HG03280 (cell line): ENCODE measurements at regions not wholly inside any gene's neighbourhood (a gene's known extent, or its start where the extent isn't known, plus 50 kb on each side); places are given as distances from the start of the nearest gene placed in this dataset.
A peak's percentile ranks its signal among the peaks of the same experiment; 100 is the strongest.
"Not testable (repeated sequence)": the region's sequence is repeated elsewhere in the genome, so short reads cannot be mapped to it uniquely, and the experiment has no call there.

ENCODE experiments used
- ATAC-seq: cut with Tn5 transposase; IDR thresholded peaks from one replicate; pipeline ENCODE4 v1.9.1; 2021; ENCODE audit warnings: mild to moderate bottlenecking, moderate library complexity; ENCODE audit not compliant: unreplicated experiment

DNA sequence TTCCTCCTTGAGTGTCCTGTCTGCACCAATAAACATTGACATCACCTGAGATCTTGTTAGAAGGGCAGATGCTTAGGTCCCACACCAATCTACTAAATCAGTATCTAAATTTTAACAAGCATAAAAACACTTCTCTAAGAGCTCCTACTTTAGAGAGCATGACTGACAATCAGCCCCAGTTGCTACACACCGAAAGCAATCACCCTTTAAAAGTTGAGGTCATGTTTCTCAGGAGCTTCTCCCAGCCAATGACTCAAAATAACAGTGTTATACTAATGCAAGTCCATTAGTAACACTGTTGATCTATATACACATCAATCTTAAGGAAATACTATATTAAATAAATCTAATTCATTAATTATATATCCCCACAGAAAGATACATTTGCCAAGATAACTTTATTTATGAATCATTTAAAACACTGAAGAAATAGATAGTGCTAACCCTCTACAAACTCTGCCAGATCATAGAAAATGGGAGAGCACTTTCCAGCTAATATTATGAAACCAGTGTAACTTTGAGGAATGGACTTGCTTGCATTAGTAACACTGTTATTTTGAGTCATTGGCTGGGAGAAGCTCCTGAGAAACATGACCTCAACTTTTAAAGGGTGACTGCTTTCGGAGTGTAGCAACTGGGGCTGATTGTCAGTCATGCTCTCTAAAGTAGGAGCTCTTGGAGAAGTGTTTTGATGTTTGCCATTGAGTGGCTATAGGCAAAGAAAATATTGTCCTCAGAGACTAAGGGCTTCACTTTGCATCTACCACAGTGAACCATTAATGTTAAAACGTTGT lies 109.8 kb upstream of the HDX start:
- no peak for ATAC-seq

DNA sequence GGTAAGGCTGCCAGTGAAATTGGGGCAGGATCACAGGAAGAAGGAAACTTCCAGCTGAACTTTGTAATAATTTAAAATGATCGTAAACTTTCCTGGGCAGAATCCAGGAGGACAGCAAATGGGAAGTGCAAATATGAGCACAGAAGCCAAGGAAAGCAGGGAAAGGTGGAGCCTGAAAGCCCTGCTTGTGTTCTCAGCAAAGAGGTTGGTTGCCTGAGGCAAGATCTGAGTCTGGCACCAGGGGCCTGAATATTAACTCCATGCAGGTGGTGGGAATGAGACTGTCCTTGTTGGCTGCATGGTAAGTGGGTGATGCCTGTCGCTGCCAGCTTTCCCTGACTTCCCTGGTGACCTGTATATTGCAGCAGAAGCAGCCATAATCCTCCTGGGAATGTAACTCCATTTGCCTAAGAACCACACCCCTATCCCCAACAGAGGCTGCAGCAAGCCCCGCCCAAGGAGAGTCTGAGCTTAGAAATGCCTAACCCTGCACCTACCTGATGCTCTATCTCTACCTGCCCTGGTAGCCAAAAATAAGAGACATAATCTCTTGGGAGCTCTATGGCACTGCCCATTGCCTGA lies 132.0 kb upstream of the HDX start:
- ATAC-seq, result no peak

DNA sequence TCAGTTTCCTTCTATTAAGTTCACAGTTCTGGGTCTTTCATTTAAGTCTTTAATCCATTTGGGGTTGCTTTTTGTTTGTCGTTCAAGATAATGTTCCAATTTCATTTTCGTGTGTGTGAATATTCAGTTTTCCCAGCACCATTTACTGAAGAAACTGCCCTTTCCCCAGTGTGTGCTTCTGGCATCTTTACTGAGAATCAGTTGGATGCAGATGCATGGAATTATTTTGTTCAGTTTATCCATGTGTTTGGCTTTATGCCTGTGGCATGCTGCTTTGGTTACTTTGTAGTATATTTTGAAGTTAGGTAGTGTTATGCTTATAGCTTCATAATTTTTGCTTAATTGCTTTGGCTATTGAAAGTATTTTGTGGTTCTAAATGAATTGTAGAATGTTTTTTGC lies 163.8 kb upstream of the HDX start:
- no peak for ATAC-seq

DNA sequence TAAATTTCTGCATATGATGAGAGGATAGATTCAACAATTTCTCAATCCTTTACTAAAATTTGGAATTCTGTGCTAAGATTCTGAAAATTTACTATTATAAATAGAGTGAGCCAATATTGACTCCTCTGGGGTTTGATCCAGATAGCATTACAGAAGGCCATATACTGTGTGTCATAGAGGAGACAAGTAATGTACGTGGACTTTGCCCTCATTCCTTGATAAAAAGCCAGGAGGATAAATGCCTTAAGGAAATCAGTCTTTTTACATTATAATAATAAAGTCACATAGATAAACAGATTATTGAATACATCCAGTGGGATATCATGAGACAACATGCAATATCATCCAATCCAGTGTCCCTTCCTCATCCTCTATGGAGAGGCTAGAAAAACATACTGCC lies 188.0 kb upstream of the HDX start:
- ATAC-seq, result no peak

DNA sequence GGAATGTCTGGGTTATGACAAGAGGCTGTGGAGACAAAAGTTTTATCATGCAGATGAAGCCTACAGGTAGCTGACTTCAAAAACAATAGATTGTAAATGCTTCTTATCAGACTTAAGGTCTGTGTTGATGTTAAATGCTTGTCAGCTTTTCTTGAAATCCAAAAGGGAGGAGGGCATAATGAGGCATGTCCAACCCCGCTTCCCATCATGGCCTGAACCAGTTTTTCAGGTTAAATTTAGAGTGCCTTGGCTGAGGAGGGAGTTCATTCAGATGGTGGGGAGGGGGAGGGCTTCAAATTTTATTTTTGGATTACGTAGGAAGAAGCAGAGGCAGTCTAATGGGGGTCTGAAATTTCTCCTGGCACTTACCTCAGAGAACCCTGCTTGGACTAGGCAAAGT lies 207.7 kb upstream of the HDX start:
- ATAC-seq, result no peak

DNA sequence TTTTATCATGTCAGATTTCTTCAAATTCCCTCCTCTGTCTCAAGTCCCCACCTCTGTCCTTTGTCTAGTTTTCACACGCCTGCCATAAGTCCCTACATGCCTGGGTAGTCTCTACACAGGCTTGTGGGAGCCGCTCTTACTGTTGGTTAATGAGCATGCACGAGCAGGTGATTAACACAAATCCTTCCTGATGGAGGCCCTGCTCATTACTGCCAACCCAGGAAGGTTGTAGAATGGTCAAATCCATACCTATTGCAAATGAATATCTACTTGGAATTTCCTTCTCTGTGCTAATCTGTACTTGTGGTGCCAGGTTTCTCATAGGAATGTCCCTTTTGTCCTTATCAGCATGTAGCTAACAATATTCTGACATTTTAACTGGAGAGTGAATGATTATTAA lies 208.4 kb upstream of the HDX start:
- ATAC-seq, result no peak

DNA sequence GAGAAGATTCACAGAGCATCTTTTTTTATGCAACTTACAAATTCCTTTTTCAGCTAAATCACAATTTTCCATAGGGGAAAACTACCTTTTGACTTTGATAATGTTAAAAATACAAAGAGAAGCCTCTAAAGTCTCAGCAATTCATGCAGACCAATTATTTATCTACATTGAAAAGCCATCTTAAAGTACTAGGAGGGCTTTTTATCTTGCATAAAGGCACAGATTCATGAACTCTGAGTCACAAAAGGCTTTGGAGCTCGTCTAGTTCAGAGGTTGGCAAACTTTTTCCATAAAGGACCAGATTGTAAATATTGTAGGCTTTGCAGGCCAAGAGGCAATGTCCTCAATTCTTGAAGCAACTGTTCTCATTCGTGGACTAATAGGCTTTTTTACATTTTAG lies 210.4 kb upstream of the HDX start:
- no peak for ATAC-seq

DNA sequence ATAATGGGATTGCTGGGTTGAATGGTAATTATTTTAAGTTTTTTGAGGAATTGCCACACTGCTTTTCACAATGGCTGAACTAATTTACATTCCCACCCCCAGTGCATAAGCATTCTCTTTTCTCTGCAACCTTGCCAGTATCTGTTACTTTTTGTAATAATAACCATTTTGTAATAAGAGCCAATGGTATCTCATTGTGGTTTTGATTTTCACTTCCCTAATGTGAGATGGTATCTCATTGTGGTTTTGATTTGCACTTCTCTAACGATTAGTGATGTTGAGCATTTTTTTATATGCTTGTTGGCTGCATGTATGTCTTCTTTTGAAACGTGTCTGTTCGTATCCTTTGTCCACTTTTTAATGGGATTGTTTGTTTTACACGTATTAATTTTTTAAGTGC lies 213.1 kb upstream of the HDX start:
- ATAC-seq, result no peak

DNA sequence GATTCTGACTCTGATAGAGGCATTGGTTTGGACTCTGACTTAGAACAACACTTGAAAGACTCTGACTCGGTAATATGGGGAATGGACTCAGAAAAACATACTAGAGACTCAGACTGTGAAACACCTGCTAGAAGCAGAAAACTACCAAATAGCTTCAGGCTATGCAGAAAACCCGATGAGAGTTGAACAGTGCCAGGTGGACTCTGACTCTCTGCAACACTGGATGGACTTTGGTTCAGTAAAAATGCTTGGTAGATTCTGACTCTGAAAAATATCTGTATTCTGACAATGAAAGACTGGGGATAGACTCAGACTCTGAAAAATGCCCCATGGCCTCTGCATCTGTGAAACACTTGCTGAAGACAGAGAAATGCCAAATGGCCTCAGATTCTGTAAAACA lies 215.1 kb upstream of the HDX start:
- no peak for ATAC-seq

DNA sequence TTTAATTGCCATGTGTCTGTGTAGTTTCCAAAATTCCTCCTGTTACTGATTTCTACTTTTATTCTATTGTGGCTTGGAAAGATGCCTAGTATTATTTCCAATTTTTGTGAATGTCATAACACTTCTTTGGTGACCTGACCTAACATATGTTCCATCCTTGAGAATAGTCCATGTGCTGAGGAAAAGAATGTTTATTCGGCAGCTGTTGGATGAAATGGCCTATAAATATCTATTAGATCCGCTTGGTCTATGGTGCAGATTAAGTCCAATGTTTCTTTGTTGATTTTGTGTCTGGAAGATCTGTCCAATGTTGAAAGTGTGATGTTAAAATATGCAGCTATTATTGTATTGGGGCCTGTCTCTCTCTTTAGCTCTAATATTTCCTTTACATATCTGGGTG lies 219.2 kb upstream of the HDX start:
- ATAC-seq, result no peak

DNA sequence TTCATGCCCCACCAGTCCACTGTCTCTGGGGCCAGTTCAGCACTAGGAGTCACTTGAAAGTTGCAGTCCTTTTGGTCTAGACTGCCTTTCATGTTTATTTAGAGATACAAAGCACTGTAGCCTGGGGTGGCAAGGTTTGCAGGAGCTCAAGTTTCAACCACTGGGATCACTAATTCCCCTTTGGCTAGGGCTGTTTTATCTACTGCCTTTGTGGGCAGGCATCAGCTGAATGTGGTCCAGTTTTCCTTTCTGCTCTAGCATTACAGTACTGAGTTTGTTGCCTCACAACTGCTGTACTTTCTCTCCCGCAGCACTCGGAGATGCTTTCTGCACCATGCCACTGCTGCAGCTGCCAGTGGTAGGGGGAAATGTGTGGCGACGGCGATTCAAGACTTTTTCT lies 222.3 kb upstream of the HDX start:
- ATAC-seq, result no peak

DNA sequence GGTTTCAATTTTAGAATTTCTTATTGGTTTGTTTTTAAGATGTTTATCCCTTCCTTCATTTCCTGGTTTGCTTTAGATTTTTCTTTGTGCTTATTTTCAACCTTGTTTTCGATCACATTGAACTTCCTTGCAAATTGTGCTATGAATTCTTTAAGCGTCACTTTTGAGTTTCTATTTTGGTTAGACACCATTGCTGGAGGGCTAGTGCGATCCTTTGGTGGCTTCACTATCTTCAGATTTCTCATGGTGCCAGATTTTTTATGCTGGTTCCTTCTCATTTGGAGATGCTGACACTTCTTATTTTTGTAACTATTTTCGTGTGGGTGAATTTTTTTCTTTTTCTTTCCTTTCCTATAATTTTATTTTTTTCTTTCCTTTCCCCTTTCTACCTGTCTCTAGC lies 227.2 kb upstream of the HDX start:
- peak; percentile 14 for ATAC-seq

DNA sequence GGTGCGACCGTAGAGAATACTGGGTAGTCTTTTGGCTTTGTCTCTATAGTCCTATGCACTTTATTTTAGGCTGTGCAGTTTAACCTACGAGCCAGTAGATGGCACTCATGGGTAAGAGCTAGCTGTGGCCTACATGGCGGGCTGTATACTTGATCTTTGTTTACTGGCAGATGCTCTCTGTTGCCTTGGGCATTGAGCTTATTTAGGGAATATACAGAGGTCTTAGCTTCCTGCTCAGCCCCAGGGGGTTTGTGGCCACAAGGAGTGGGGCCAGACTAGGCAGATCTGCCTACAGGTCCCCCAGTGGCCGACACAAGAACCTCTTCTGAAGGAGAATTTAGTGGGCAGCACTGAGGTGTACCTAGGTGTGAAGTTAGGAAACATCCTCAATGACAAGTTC lies 227.6 kb upstream of the HDX start:
- ATAC-seq, result peak; percentile 99

DNA sequence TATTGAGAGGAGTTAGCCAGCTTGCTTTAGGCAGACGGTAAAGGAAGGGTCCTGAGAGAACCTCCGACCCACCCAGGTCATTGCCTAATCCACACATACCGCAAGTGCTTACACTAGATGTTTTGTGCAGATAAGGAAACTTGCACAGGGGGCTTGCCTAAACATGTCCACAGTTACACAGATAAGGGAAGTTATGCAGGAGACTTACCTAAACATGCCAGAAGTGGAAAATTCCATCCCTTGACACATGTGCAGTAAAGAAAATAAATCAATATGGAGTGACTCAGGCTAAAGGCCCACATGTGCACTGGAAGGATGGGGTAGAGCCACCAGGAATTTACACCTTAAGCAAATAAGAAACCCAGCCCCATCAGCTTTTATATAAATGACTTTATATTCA lies 232.8 kb upstream of the HDX start:
- no peak for ATAC-seq

DNA sequence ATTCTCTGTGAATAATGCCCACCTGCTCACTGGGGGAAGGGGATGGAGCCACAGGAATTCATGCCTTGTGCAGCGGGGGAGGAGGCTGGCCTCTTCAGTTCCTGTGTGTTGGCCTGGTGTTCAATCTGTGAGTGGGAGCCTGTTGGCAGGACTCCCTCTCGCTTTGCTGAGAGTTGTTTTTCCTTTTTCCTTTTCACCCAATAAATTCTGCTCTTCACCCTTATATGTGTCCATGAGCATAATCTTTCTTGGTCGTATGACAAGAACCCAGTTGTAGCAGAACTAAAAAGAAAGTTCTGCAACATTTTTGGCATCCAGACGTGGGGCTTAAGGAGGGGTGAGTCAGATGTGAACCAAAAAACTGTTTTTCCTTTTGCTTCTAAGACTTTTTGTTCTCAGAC lies 235.2 kb upstream of the HDX start:
- no peak for ATAC-seq

DNA sequence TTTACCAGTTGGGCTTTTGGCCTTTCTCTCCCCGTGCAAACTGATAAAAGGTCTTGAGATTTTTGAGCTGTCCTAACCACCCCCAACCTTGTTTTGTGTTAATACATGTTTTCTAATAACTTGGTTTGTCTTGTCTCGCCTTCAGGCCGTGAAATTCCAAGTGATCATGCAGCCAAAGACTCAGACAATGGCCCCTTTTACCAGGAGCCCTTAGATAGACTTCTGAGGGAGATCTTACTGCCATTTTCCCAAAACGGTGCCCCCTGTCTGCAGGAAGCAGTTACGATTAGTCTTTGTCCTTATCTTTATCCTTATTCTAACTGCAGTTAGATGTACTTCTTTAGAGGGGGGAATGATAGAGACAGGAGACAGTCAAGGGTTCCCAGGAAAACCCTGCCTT lies 245.3 kb upstream of the HDX start:
- ATAC-seq, result no peak

DNA sequence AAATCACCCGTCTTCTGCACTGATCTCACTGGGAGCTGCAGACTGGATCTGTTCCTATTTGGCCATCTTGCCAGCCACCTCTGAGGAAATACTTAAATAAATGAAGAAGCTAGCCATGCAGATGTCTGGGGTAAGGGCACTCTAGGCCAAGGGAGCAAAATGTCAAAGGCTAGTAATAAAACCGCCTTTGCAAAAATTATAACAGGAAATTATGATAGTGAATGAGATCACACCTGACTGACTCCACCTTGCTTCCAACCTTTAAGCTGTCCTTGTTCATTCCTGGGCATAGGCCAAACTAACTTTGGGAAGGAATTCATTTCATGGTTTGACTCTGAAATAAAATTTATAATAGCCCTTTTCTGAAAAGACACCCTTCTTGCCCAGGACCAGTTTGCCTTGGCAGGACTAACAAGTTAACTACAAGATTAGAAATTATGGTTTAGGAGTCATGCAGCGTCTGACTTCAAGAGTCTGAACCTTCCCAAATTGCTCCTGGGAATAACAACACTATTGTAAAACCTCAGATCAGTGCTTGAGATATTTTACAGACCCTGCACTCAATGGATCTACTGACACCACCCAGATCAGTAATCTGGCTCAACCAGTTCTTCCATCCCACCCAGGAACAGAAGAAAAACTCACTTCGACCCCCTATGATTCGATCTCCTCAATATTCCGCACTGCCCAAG lies 246.9 kb upstream of the HDX start:
- no peak for ATAC-seq

DNA sequence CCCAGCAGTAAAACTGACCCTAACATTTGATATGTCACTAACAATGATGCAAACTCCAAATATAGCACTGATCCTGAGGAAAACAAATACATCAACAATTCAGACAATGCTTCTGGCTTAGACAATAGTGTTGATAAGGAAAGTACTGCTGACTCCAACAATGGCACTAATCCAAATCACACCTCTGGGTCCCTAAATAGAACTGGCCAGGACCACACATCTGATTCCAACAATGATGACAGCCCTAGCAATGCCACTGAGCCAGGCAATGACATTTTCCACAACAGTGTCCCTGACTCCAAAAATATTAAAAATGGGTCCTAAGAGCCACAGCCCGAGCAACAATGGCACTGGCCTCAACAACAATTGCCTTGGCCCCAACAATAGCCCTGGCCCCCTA lies 243.1 kb upstream of the APOOL start:
- no peak for ATAC-seq

DNA sequence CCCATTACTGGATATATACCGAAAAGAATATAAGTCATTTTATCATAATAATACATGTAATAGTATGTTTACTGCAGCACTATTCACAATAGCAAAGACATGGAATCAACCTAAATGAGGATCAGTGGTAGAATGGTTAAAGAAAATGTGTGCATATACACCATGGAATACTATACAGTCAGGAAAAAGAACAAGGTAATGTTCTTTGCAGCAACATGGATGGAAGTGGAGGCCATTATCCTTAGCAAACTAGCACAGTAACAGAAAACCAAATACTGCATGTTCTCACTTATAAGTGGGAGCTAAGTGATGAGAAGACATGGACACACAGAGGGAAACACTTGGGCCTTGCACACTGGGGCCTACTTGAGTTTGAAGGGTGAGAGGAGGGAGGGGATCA lies 207.4 kb upstream of the APOOL start:
- ATAC-seq, result no peak

DNA sequence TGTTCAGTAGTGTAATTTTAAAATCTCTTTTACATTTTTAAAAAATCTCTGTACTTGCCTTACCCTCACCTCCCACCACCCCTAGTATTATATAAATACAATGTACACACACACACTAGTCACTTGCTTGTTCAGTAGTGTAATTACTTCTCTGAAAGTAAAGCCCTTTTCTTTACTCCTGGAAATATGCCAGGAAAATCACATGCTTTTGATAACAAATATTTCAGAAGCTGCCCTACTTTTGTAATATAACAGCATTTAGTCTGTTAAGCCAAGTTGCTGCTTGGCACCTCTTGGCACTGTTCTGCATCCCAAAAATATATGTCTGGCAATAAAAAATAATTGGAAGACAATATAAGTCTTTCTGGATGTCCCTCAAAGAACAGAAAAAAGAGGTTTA lies 172.8 kb upstream of the APOOL start:
- no peak for ATAC-seq

DNA sequence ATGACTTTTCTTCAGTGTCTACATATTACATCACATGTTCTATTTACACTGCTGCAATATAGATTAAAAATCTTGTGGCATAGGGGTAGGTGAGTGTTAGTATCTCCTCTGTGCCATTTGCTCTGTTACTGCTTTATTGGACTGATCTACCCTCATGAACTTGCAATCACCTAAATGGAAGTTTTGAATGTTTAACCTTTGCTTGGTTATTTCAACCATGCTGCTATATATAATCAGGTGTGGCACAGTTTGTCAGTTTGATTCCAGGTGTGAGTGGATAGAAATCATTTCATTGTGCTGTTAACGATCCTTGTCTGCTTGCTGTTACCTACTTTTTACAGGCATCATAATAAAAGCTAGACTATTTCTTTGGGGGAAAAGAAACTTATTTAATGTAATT lies 157.1 kb upstream of the APOOL start:
- not testable (repeated sequence) for ATAC-seq

DNA sequence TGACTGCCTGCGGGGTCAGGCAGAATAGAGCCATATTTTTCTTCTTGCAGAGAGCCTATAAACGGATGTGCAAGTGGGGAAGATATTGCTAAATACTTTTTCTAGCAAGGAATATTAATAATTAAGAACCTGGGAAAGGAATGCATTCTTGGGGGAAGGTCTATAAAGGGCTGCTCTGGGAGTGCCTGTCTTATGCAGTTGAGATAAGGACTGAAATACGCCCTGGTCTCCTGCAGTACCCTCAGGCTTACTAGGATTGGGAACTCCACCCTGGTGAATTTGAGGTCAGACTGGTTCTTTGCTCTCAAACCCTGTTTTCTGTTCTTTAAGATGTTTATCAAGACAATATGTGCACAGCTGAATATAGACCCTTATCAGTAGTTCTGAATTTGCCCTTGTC lies 152.5 kb upstream of the APOOL start:
- ATAC-seq, result not testable (repeated sequence)
